Fibroblast of lung (primary cell): ENCODE measurements at regions not wholly inside any gene's neighbourhood (a gene's known extent, or its start where the extent isn't known, plus 50 kb on each side); places are given as distances from the start of the nearest gene placed in this dataset.

Experiments used
- EZH2 ChIP-seq: IDR thresholded peaks from 2 replicates; pipeline ENCODE4 v1.5.1; 2012; ENCODE audit warnings: low read length, control low read depth, mild to moderate bottlenecking; ENCODE audit errors: missing control alignments
- TF ChIP-seq, protein P1 (sequence below), 2 donors: IDR thresholded peaks in 1 of 2; conservative IDR thresholded peaks in 1 of 2; 1 replicate in 1 of 2; 2 replicates in 1 of 2; pipeline ENCODE4 v1.5.1; 2011 to 2012; ENCODE audit warnings: low read length in 2 of 2, control low read depth in 1 of 2, inconsistent platforms in 1 of 2, low read depth in 1 of 2, mild to moderate bottlenecking in 1 of 2

DNA sequence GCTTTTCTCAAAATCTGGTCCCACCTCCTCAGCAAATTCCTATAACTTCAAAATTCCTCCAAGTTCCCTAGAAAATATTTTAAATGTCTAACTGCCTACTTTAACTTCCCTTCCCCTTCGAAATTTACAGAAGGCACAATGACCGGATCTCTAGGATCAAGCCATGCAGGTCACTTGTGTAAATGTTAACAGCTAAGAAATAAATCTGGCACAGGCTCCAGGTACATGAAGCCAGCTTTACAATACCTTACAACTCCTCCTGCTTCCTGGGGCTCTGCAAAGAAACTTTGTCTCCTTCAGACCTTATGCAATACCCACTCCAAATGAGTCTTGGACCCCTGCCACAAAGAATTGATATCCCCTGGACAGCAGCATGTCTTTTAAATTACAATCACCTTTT is 1164.2 kb downstream of the BRINP3 start:
- TF ChIP-seq, protein P1, sequence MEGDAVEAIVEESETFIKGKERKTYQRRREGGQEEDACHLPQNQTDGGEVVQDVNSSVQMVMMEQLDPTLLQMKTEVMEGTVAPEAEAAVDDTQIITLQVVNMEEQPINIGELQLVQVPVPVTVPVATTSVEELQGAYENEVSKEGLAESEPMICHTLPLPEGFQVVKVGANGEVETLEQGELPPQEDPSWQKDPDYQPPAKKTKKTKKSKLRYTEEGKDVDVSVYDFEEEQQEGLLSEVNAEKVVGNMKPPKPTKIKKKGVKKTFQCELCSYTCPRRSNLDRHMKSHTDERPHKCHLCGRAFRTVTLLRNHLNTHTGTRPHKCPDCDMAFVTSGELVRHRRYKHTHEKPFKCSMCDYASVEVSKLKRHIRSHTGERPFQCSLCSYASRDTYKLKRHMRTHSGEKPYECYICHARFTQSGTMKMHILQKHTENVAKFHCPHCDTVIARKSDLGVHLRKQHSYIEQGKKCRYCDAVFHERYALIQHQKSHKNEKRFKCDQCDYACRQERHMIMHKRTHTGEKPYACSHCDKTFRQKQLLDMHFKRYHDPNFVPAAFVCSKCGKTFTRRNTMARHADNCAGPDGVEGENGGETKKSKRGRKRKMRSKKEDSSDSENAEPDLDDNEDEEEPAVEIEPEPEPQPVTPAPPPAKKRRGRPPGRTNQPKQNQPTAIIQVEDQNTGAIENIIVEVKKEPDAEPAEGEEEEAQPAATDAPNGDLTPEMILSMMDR (conservative IDR thresholded peaks at IDR 0.05 in 1 of 2, IDR thresholded peaks at IDR 0.05 in 1 of 2; ENCODE audit: low read depth in 1 of 2, low read length in 2 of 2), result no peak
- TF ChIP-seq EZH2, result no peak
